ENCODE measurements at regions not wholly inside any gene's neighbourhood (a gene's known extent, or its start where the extent isn't known, plus 50 kb on each side); places are given as distances from the start of the nearest gene placed in this dataset.
A peak's percentile ranks its signal among the peaks of the same experiment; 100 is the strongest.
"Not testable (repeated sequence)": the region's sequence is repeated elsewhere in the genome, so short reads cannot be mapped to it uniquely, and the experiment has no call there.

- H3K36me3 Mint-ChIP-seq (ENCODE audit: low read depth, unreplicated experiment) = no peaks in the 10 kb centered on the region
Observed at GRCh38 chr3:48070030-48070429, 53.8 kb upstream of the MAP4 start.

DNA sequence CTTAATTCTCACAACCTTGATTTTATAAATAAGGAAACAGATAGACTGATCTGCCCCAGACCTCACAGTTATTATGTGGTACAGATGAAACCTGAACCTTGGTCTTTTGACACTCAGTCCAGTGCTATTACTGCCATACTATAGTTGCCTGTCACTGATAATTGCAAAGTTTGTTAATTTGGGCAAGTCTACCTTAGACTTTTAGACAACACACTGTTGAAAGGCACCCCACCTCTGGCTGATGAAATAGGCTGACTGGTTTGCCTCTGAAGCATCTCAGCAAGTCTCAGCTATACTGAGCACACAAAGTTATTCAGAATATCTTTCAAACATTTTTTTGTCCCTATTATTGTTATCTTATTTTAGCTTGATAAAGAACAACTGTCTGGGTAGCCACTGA is 53.1 kb upstream of the MAP4 start:
- no peak overlapping the region for H3K27ac Mint-ChIP-seq (ENCODE audit: unreplicated experiment)
- TF ChIP-seq CTCF (IDR thresholded peaks at IDR 0.05; ENCODE audit: unreplicated experiment) = no peak

More at GRCh38 chr3:48070030-48070429, 53.8 kb upstream of the MAP4 start:
- Mint-ChIP-seq H3K4me1 (ENCODE audit: unreplicated experiment) (no peaks in the 10 kb centered on the region), H3K27me3 (ENCODE audit: unreplicated experiment) (no peaks in the 10 kb centered on the region), H3K9me3 (ENCODE audit: unreplicated experiment) (no peaks in the 10 kb centered on the region), H3K27ac (ENCODE audit: unreplicated experiment) (no peak overlapping the region), H3K4me3 (ENCODE audit: unreplicated experiment) (no peak overlapping the region)
- DNase-seq (ENCODE audit: low spot score) = no peak
- TF ChIP-seq CTCF (IDR thresholded peaks at IDR 0.05; ENCODE audit: unreplicated experiment) = no peak

DNA sequence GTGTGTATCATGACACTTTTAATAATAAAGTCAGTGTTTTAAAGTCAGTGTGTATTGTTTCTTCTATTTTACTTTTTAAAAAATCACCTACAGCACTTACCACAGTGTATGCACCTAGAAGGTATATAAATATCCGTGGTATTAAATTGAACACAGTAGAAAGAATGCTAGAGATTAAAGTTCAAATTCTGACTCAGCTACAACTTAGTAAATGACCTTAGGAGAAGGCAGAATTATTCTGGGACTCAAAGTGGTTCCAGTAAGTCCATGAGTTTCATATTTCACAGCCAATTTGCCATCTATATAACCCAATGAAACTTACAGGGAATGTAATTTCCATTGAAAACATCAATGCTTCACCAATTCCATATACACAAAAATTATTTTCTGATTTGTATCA is 52.7 kb upstream of the MAP4 start:
- no peaks in the 10 kb centered on the region for H3K27me3 Mint-ChIP-seq (ENCODE audit: unreplicated experiment)
- H3K9me3 Mint-ChIP-seq (ENCODE audit: unreplicated experiment) = no peaks in the 10 kb centered on the region
- TF ChIP-seq CTCF (IDR thresholded peaks at IDR 0.05; ENCODE audit: unreplicated experiment) = no peak
- H3K4me1 Mint-ChIP-seq (ENCODE audit: unreplicated experiment) = no peaks in the 10 kb centered on the region
- no peaks in the 10 kb centered on the region for H3K36me3 Mint-ChIP-seq (ENCODE audit: low read depth, unreplicated experiment)
- DNase-seq (ENCODE audit: low spot score) = no peak
- H3K4me3 Mint-ChIP-seq (ENCODE audit: unreplicated experiment) = no peak overlapping the region
- H3K27ac Mint-ChIP-seq (ENCODE audit: unreplicated experiment) = peak overlapping the region; percentile 6

More for the DNA sequence above, 53.1 kb upstream of the MAP4 start:
- no peaks in the 10 kb centered on the region for H3K4me1 Mint-ChIP-seq (ENCODE audit: unreplicated experiment)
- H3K36me3 Mint-ChIP-seq (ENCODE audit: low read depth, unreplicated experiment) = no peaks in the 10 kb centered on the region
- no peaks in the 10 kb centered on the region for H3K9me3 Mint-ChIP-seq (ENCODE audit: unreplicated experiment)
- no peaks in the 10 kb centered on the region for H3K27me3 Mint-ChIP-seq (ENCODE audit: unreplicated experiment)
- H3K4me3 Mint-ChIP-seq (ENCODE audit: unreplicated experiment) = no peak overlapping the region
- no peak for DNase-seq (ENCODE audit: low spot score)

- not testable (repeated sequence) for H3K36me3 Mint-ChIP-seq (ENCODE audit: low read depth, unreplicated experiment); H3K4me1 Mint-ChIP-seq (ENCODE audit: unreplicated experiment); H3K27ac Mint-ChIP-seq (ENCODE audit: unreplicated experiment); H3K27me3 Mint-ChIP-seq (ENCODE audit: unreplicated experiment); DNase-seq (ENCODE audit: low spot score); H3K4me3 Mint-ChIP-seq (ENCODE audit: unreplicated experiment); H3K9me3 Mint-ChIP-seq (ENCODE audit: unreplicated experiment)
Observed at GRCh38 chr3:48068320-48068719, 52.1 kb upstream of the MAP4 start.

DNA sequence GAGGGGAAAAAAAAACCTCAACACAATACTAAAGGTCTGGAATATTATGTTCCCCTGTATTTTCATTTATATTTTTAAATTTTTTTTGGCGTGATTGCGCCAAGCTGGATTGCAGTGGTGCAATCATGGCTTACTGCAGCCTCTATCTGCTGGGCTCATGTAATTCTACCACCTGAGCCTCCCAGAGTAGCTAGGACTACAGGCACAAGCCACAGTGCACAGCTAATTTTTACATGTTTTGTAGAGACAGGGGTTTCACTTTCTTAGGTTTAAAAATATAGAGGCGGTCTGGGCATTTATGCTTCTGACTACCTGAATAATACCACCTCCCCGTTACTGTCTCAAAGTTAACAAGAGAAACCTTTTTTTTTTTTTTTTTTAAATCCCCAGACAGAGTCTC is 51.1 kb upstream of the MAP4 start:
- H3K4me1 Mint-ChIP-seq (ENCODE audit: unreplicated experiment) = no peaks in the 10 kb centered on the region

More for the DNA sequence above, 51.1 kb upstream of the MAP4 start:
- H3K27ac Mint-ChIP-seq (ENCODE audit: unreplicated experiment) = no peak overlapping the region
- DNase-seq (ENCODE audit: low spot score) = no peak
- H3K4me3 Mint-ChIP-seq (ENCODE audit: unreplicated experiment) = no peak overlapping the region
- no peaks in the 10 kb centered on the region for H3K9me3 Mint-ChIP-seq (ENCODE audit: unreplicated experiment)
- no peak for TF ChIP-seq CTCF (IDR thresholded peaks at IDR 0.05; ENCODE audit: unreplicated experiment)
- no peaks in the 10 kb centered on the region for H3K27me3 Mint-ChIP-seq (ENCODE audit: unreplicated experiment)
- H3K36me3 Mint-ChIP-seq (ENCODE audit: low read depth, unreplicated experiment) = peaks cover 4% of the 10 kb centered on the region
